Liver (tissue), 8 donors: ENCODE measurements at regions not wholly inside any gene's neighbourhood (a gene's known extent, or its start where the extent isn't known, plus 50 kb on each side); places are given as distances from the start of the nearest gene placed in this dataset.
A peak's percentile ranks its signal among the peaks of the same experiment; 100 is the strongest.

Experiments used
- DNase-seq: peaks from one replicate; pipeline ENCODE4 v3.0.0-alpha.2; 2017; ENCODE audit warnings: low spot score
- H3K27ac ChIP-seq, 2 donors: one replicate each; pipeline ENCODE4 v1.7.0; 2013; ENCODE audit warnings: inconsistent platforms in 2 of 2, low read length in 2 of 2, control low read depth in 1 of 2, low read depth in 1 of 2, mild to moderate bottlenecking in 1 of 2
- H3K27me3 ChIP-seq, 4 donors: one replicate each; pipeline versions ENCODE4 v1.6.1 to v1.7.0; 2013; ENCODE audit warnings: low read length in 3 of 4, inconsistent platforms in 1 of 4, mild to moderate bottlenecking in 1 of 4, moderate library complexity in 1 of 4; ENCODE audit not compliant: control insufficient read depth in 4 of 4, insufficient read depth in 4 of 4
- H3K36me3 ChIP-seq, 4 donors: one replicate each; pipeline versions ENCODE4 v1.6.1 to v1.7.0; 2013; ENCODE audit warnings: low read length in 3 of 4, mild to moderate bottlenecking in 3 of 4, low read depth in 1 of 4, moderate library complexity in 1 of 4; ENCODE audit not compliant: control insufficient read depth in 4 of 4, insufficient read depth in 3 of 4
- H3K4me1 ChIP-seq, 4 donors: one replicate each; pipeline versions ENCODE4 v1.6.1 to v1.7.0; 2013; ENCODE audit warnings: low read length in 3 of 4, mild to moderate bottlenecking in 3 of 4, moderate library complexity in 1 of 4; ENCODE audit not compliant: control insufficient read depth in 4 of 4, insufficient read depth in 4 of 4
- H3K4me3 ChIP-seq, 3 donors: one replicate each; pipeline versions ENCODE4 v1.6.1 to v1.7.0; 2013; ENCODE audit warnings: low read length in 3 of 3, control low read depth in 1 of 3, low read depth in 1 of 3, mild to moderate bottlenecking in 1 of 3
- H3K9ac ChIP-seq, 2 donors: one replicate each; pipeline ENCODE4 v1.7.0; 2013; ENCODE audit warnings: low read length in 2 of 2, mild to moderate bottlenecking in 2 of 2, moderate library complexity in 2 of 2, control low read depth in 1 of 2, low read depth in 1 of 2
- H3K9me3 ChIP-seq, 4 donors: one replicate each; pipeline versions ENCODE4 v1.6.1 to v1.7.0; 2013; ENCODE audit warnings: low read length in 3 of 4; ENCODE audit not compliant: control insufficient read depth in 4 of 4
- ATF3 ChIP-seq: IDR thresholded peaks from 2 replicates; pipeline ENCODE4 v1.6.1; 2016; ENCODE audit warnings: antibody characterized with exemption
- CTCF ChIP-seq: fragments of 150-350 bp; IDR thresholded peaks from 2 replicates; pipeline ENCODE4 v1.5.1; 2017; ENCODE audit warnings: improper control_type of control experiment, low read depth, low read length; ENCODE audit not compliant: missing input control
- EGR1 ChIP-seq, 2 donors: IDR thresholded peaks; 2 replicates each; pipeline ENCODE4 v1.6.1; 2016 to 2018; ENCODE audit warnings: antibody characterized with exemption in 2 of 2, low read depth in 2 of 2
- FOXA2 ChIP-seq: IDR thresholded peaks from 2 replicates; pipeline ENCODE4 v1.6.1; 2016; ENCODE audit warnings: antibody characterized with exemption
- GABPA ChIP-seq, 2 donors: IDR thresholded peaks in 1 of 2; conservative IDR thresholded peaks in 1 of 2; 2 replicates each; pipeline ENCODE4 v1.6.1; 2016; ENCODE audit warnings: antibody characterized with exemption in 2 of 2, mild to moderate bottlenecking in 1 of 2, moderate library complexity in 1 of 2
- HNF4A ChIP-seq, 2 donors: conservative IDR thresholded peaks; 2 replicates each; pipeline ENCODE4 v1.6.1; 2016; ENCODE audit warnings: antibody characterized with exemption in 2 of 2, mild to moderate bottlenecking in 2 of 2
- HNF4G ChIP-seq: IDR thresholded peaks from 2 replicates; pipeline ENCODE4 v1.6.1; 2016; ENCODE audit warnings: antibody characterized with exemption
- JUND ChIP-seq, 2 donors: IDR thresholded peaks; 2 replicates each; pipeline ENCODE4 v1.6.1; 2016; ENCODE audit warnings: antibody characterized with exemption in 2 of 2
- MAX ChIP-seq: IDR thresholded peaks from 2 replicates; pipeline ENCODE4 v1.6.1; 2016; ENCODE audit warnings: antibody characterized with exemption
- NR2F2 ChIP-seq: IDR thresholded peaks from 2 replicates; pipeline ENCODE4 v1.6.1; 2016; ENCODE audit warnings: antibody characterized with exemption
- RAD21 ChIP-seq, 2 donors: IDR thresholded peaks; 2 replicates each; pipeline ENCODE4 v1.6.1; 2016; ENCODE audit warnings: antibody characterized with exemption in 2 of 2, mild to moderate bottlenecking in 2 of 2
- REST ChIP-seq: IDR thresholded peaks from 2 replicates; pipeline ENCODE4 v1.6.1; 2016; ENCODE audit warnings: antibody characterized with exemption, mild to moderate bottlenecking
- RXRA ChIP-seq, 2 donors: IDR thresholded peaks; 2 replicates each; pipeline ENCODE4 v1.6.1; 2017 to 2018; ENCODE audit warnings: antibody characterized with exemption in 2 of 2, mild to moderate bottlenecking in 1 of 2
- SP1 ChIP-seq: IDR thresholded peaks from 2 replicates; pipeline ENCODE4 v1.6.1; 2018; ENCODE audit warnings: antibody characterized with exemption, mild to moderate bottlenecking
- TAF1 ChIP-seq: conservative IDR thresholded peaks from 2 replicates; pipeline ENCODE4 v1.6.1; 2016; ENCODE audit warnings: antibody characterized with exemption, mild to moderate bottlenecking
- ZBTB33 ChIP-seq: IDR thresholded peaks from 2 replicates; pipeline ENCODE4 v1.6.1; 2016; ENCODE audit warnings: antibody characterized with exemption
- WGBS: extraction: QIAGEN DNeasy Blood & Tissue Kit; methylation state at CpG from one replicate; pipeline ENCODE4 v1.1.7; 2013; 5-methylcytosine and 5-hydroxymethylcytosine counted together
- donor health status: healthy.
- donor health status: healthy.
- donor health status: healthy.
- donor health status: healthy.
- donor health status: healthy.

GRCh38 chr6:63516186-63516944 lies 55.9 kb upstream of the LOC128125822 start (continued):
- TF ChIP-seq JUND (IDR thresholded peaks at IDR 0.05): peak; percentile 97 to 98
- TF ChIP-seq FOXA2: peak; percentile 64

GRCh38 chr6:63517221-63517620 lies 55.1 kb upstream of the LOC128125822 start:
- TF ChIP-seq TAF1: no peak
- TF ChIP-seq HNF4A (conservative IDR thresholded peaks at IDR 0.05): no peak
- no peak for TF ChIP-seq RXRA (IDR thresholded peaks at IDR 0.05)
- TF ChIP-seq MAX: no peak
- no peak for TF ChIP-seq ATF3
- TF ChIP-seq HNF4G: no peak
- TF ChIP-seq ZBTB33: no peak
- TF ChIP-seq GABPA (IDR thresholded peaks at IDR 0.05 in 1 of 2, conservative IDR thresholded peaks at IDR 0.05 in 1 of 2): no peak
- no peak for TF ChIP-seq NR2F2
- TF ChIP-seq FOXA2: no peak
- no peak for TF ChIP-seq RAD21 (IDR thresholded peaks at IDR 0.05)
- TF ChIP-seq REST: no peak
- TF ChIP-seq SP1: no peak
- no peak for TF ChIP-seq CTCF
- TF ChIP-seq EGR1 (IDR thresholded peaks at IDR 0.05; ENCODE audit: low read depth in 2 of 2): no peak
- peak overlapping the region; percentile 93 to 96 for H3K27ac ChIP-seq
- 45% methylated on average over 1 of the region's 1 CpG for WGBS

More at GRCh38 chr6:63517221-63517620, 55.1 kb upstream of the LOC128125822 start:
- Histone ChIP-seq H3K9me3 (no peaks in the 10 kb centered on the region), H3K4me3 (peak overlapping the region in 1 of 3 donors; percentile 32), H3K9ac (peak overlapping the region; percentile 42 to 76), H3K27me3 (no peaks in the 10 kb centered on the region), H3K36me3 (no peaks in the 10 kb centered on the region), H3K4me1 (peaks cover 8 to 59% (median 11%) of the 10 kb centered on the region in 4 donors)
- no peak for DNase-seq
